HEK293 (cell line): ENCODE measurements at regions not wholly inside any gene's neighbourhood (a gene's known extent, or its start where the extent isn't known, plus 50 kb on each side); places are given as distances from the start of the nearest gene placed in this dataset.

Experiments
- CTCF ChIP-seq: fragments of 450-650 bp; formaldehyde crosslinking; IDR thresholded peaks from 2 replicates; pipeline ENCODE4 v1.5.1; 2016; ENCODE audit warnings: missing biosample characterization, missing genetic modification characterization
- PRDM10 ChIP-seq: fragments of 450-650 bp; formaldehyde crosslinking; IDR thresholded peaks from 2 replicates; pipeline ENCODE4 v1.5.1; 2016; ENCODE audit warnings: missing biosample characterization, missing genetic modification characterization
- TCF7L2 ChIP-seq: IDR thresholded peaks from 2 replicates; pipeline ENCODE4 v1.6.1; 2011; ENCODE audit warnings: low read depth, mild to moderate bottlenecking, inconsistent platforms, low read length, moderate library complexity, borderline replicate concordance
- ZNF112 ChIP-seq: fragments of 450-650 bp; formaldehyde crosslinking; IDR thresholded peaks from 2 replicates; pipeline ENCODE4 v1.5.0; 2017; ENCODE audit warnings: missing biosample characterization, missing genetic modification characterization

DNA sequence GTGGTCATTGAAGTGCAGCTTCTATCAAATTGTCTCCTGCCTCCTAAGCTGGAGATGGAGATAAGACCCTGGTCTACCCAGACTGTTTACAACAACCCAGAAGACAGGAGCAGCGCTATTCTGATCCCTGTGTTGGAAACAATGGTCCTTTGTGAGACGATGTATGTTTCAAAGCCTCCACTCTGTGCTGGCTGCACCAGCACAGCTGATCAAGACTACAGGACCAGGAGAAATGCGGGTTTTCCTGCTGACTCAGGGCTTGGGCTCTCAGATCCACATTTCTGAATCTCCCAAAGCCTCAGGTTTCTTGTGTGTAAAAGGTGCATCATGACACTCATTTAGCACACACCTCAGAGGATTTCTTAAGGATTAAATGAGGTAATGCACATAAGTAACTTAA lies 92.0 kb downstream of the POU3F3 start:
- TF ChIP-seq CTCF: no peak
- no peak for TF ChIP-seq ZNF112 (tag by site-specific recombination)
- TF ChIP-seq TCF7L2: no peak
- no peak for TF ChIP-seq PRDM10 (tag by site-specific recombination)
